HepG2 (cell line): ENCODE measurements at regions not wholly inside any gene's neighbourhood (a gene's known extent, or its start where the extent isn't known, plus 50 kb on each side); places are given as distances from the start of the nearest gene placed in this dataset.

ENCODE experiments used
- ADNP ChIP-seq: sonication (generic); formaldehyde crosslinking; IDR thresholded peaks from 2 replicates; pipeline ENCODE4 v1.4.0; 2020; ENCODE audit warnings: missing genetic modification reagents
- ATF1 ChIP-seq: IDR thresholded peaks from 2 replicates; pipeline ENCODE4 v1.6.1; 2016; ENCODE audit warnings: mild to moderate bottlenecking, control low read depth
- CREM ChIP-seq, 2 experiments: sonication (generic) in 1 of 2; formaldehyde crosslinking in 1 of 2; IDR thresholded peaks; 2 replicates each; pipeline versions ENCODE4 v1.4.0 to v1.6.1; 2016 to 2020; ENCODE audit warnings: antibody characterized with exemption in 1 of 2, mild to moderate bottlenecking in 1 of 2, missing genetic modification reagents in 1 of 2
- KDM1A ChIP-seq: IDR thresholded peaks from 2 replicates; pipeline ENCODE4 v1.6.1; 2016; ENCODE audit warnings: missing compliant biosample characterization
- NFYB ChIP-seq: sonication (generic); formaldehyde crosslinking; IDR thresholded peaks from 2 replicates; pipeline ENCODE4 v1.4.0; 2020; ENCODE audit warnings: missing genetic modification reagents
- REST ChIP-seq, 2 experiments: IDR thresholded peaks; 2 replicates each; pipeline ENCODE4 v1.6.1; 2011 to 2012; ENCODE audit warnings: low read length in 2 of 2, borderline replicate concordance in 1 of 2, low read depth in 1 of 2, mild to moderate bottlenecking in 1 of 2, moderate library complexity in 1 of 2
- RXRA ChIP-seq: sonication (generic); formaldehyde crosslinking; IDR thresholded peaks from 2 replicates; pipeline ENCODE4 v1.5.1; 2020; ENCODE audit warnings: missing genetic modification reagents
- ZNF652 ChIP-seq: IDR thresholded peaks from 2 replicates; pipeline ENCODE4 v1.6.1; 2016; ENCODE audit warnings: low read depth, borderline replicate concordance
- TF ChIP-seq, protein P1 (sequence below): sonication (generic); formaldehyde crosslinking; IDR thresholded peaks from 2 replicates; pipeline ENCODE4 v1.5.0; 2020; ENCODE audit warnings: mild to moderate bottlenecking, missing genetic modification reagents, moderate library complexity

GRCh38 chr4:100569196-100569595 is 51.4 kb upstream of the EMCN start:
- TF ChIP-seq ZNF652 (CRISPR knock-in tag) (no peak), CREM (IDR thresholded peaks at IDR 0.05) (no peak), CREM (CRISPR knock-in tag; IDR thresholded peaks at IDR 0.05) (no peak), ATF1 (CRISPR knock-in tag) (no peak), ADNP (CRISPR knock-in tag) (no peak), KDM1A (CRISPR knock-in tag) (no peak), REST (IDR thresholded peaks at IDR 0.05; ENCODE audit: borderline replicate concordance in 1 of 2, low read depth in 1 of 2, low read length in 2 of 2) (no peak), NFYB (CRISPR knock-in tag) (no peak), RXRA (no peak)
- TF ChIP-seq, protein P1, sequence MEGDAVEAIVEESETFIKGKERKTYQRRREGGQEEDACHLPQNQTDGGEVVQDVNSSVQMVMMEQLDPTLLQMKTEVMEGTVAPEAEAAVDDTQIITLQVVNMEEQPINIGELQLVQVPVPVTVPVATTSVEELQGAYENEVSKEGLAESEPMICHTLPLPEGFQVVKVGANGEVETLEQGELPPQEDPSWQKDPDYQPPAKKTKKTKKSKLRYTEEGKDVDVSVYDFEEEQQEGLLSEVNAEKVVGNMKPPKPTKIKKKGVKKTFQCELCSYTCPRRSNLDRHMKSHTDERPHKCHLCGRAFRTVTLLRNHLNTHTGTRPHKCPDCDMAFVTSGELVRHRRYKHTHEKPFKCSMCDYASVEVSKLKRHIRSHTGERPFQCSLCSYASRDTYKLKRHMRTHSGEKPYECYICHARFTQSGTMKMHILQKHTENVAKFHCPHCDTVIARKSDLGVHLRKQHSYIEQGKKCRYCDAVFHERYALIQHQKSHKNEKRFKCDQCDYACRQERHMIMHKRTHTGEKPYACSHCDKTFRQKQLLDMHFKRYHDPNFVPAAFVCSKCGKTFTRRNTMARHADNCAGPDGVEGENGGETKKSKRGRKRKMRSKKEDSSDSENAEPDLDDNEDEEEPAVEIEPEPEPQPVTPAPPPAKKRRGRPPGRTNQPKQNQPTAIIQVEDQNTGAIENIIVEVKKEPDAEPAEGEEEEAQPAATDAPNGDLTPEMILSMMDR (CRISPR knock-in tag): no peak
